Neural cell (in vitro differentiated cells): ENCODE measurements at regions not wholly inside any gene's neighbourhood (a gene's known extent, or its start where the extent isn't known, plus 50 kb on each side); places are given as distances from the start of the nearest gene placed in this dataset.

Source experiments
- H2AFZ ChIP-seq: fragments of 200-600, 300-800 bp; sonication (generic), shearing (Covaris generic); 2 replicates; pipeline ENCODE4 v1.6.0; 2014; ENCODE audit warnings: low read depth, mild to moderate bottlenecking, antibody characterized with exemption, low read length, moderate library complexity
- H3F3A ChIP-seq: fragments of 200-600 bp; shearing (Covaris generic); 2 replicates; pipeline ENCODE4 v1.6.1; 2016; ENCODE audit warnings: mild to moderate bottlenecking, moderate library complexity, mixed read lengths, antibody characterized with exemption, low read length; ENCODE audit not compliant: insufficient read depth, poor library complexity, severe bottlenecking
- H3K27ac ChIP-seq: fragments of 200-600, 300-800 bp; sonication (generic), shearing (Covaris generic); 2 replicates; pipeline ENCODE4 v1.5.1; 2014; ENCODE audit warnings: mild to moderate bottlenecking, low read length, moderate library complexity
- H3K27me3 ChIP-seq: fragments of 300-800, 200-600 bp; sonication (generic), shearing (Covaris generic); 2 replicates; pipeline ENCODE4 v1.6.0; 2014; ENCODE audit warnings: mild to moderate bottlenecking, low read depth, low read length, moderate library complexity; ENCODE audit not compliant: insufficient read depth
- H3K36me3 ChIP-seq: fragments of 300-800, 200-600 bp; sonication (generic), shearing (Covaris generic); 2 replicates; pipeline ENCODE4 v1.5.1; 2014; ENCODE audit warnings: mild to moderate bottlenecking, antibody characterized with exemption, low read length, moderate library complexity; ENCODE audit not compliant: insufficient read depth
- H3K4me2 ChIP-seq: fragments of 300-800, 200-600 bp; sonication (generic), shearing (Covaris generic); 2 replicates; pipeline ENCODE4 v1.6.0; 2014; ENCODE audit warnings: mild to moderate bottlenecking, low read length
- H3K4me3 ChIP-seq: fragments of 300-800, 200-600 bp; sonication (generic), shearing (Covaris generic); 2 replicates; pipeline ENCODE4 v1.5.1; 2014; ENCODE audit warnings: mild to moderate bottlenecking, low read length, moderate library complexity
- H3K79me2 ChIP-seq: fragments of 200-600 bp; shearing (Covaris generic); replicated peaks from 2 replicates; pipeline ENCODE4 v1.6.0; 2014; ENCODE audit warnings: mild to moderate bottlenecking, low read length, moderate library complexity; ENCODE audit not compliant: insufficient read depth
- H3K9ac ChIP-seq: fragments of 300-800, 200-600 bp; sonication (generic), shearing (Covaris generic); 2 replicates; pipeline ENCODE4 v1.6.1; 2016; ENCODE audit warnings: mild to moderate bottlenecking, low read length, mixed read lengths
- H3K9me2 ChIP-seq: fragments of 200-600 bp; shearing (Covaris generic); 2 replicates; pipeline ENCODE4 v1.6.1; 2016; ENCODE audit warnings: mild to moderate bottlenecking, low read length, mixed read lengths; ENCODE audit not compliant: insufficient read depth
- H3K9me3 ChIP-seq: fragments of 200-600, 300-800 bp; sonication (generic), shearing (Covaris generic); 2 replicates; pipeline ENCODE4 v1.6.1; 2016; ENCODE audit warnings: mild to moderate bottlenecking, mixed run types, low read length, moderate library complexity, mixed read lengths
- H4K20me1 ChIP-seq: fragments of 200-600 bp; shearing (Covaris generic); 2 replicates; pipeline ENCODE4 v1.6.1; 2016; ENCODE audit warnings: mild to moderate bottlenecking, mixed run types; ENCODE audit not compliant: insufficient read depth
- CTCF ChIP-seq: fragments of 450-650 bp; IDR thresholded peaks from 2 replicates; pipeline ENCODE4 v1.5.1; 2014; ENCODE audit warnings: antibody characterized with exemption, mild to moderate bottlenecking, moderate library complexity; ENCODE audit not compliant: poor library complexity, severe bottlenecking
- EP300 ChIP-seq: fragments of 450-650 bp; conservative IDR thresholded peaks from 2 replicates; pipeline ENCODE4 v1.6.1; 2014; ENCODE audit warnings: antibody characterized with exemption, mild to moderate bottlenecking, moderate library complexity; ENCODE audit not compliant: poor library complexity, severe bottlenecking
- EZH2 ChIP-seq: fragments of 200-600, 300-800 bp; shearing (Covaris generic), sonication (generic); IDR thresholded peaks from 2 replicates; pipeline ENCODE4 v1.6.1; 2014; ENCODE audit warnings: antibody characterized with exemption, low read length, borderline replicate concordance, mild to moderate bottlenecking; ENCODE audit not compliant: insufficient read depth, poor library complexity, severe bottlenecking
- MXI1 ChIP-seq: fragments of 450-650 bp; conservative IDR thresholded peaks from 2 replicates; pipeline ENCODE4 v1.6.1; 2014; ENCODE audit warnings: antibody characterized with exemption, mild to moderate bottlenecking; ENCODE audit not compliant: poor library complexity, severe bottlenecking
- POLR2AphosphoS5 ChIP-seq: IDR thresholded peaks from 2 replicates; pipeline ENCODE4 v1.6.1; 2012
- RAD21 ChIP-seq: fragments of 450-650 bp; conservative IDR thresholded peaks from 2 replicates; pipeline ENCODE4 v1.6.1; 2014; ENCODE audit warnings: antibody characterized with exemption, mild to moderate bottlenecking, moderate library complexity
- REST ChIP-seq: IDR thresholded peaks from 2 replicates; pipeline ENCODE4 v1.6.1; 2012; ENCODE audit warnings: borderline replicate concordance
- SMC3 ChIP-seq: fragments of 450-650 bp; conservative IDR thresholded peaks from 2 replicates; pipeline ENCODE4 v1.6.1; 2014; ENCODE audit warnings: antibody characterized with exemption, mild to moderate bottlenecking, moderate library complexity; ENCODE audit not compliant: poor library complexity
- TAF1 ChIP-seq: IDR thresholded peaks from 2 replicates; pipeline ENCODE4 v1.6.1; 2012; ENCODE audit warnings: low read depth

- H3K27me3 ChIP-seq = no peaks in the 10 kb centered on the region
- no peak overlapping the region for H3K4me2 ChIP-seq
- no peaks in the 10 kb centered on the region for H4K20me1 ChIP-seq
- no peaks in the 10 kb centered on the region for H3K9me3 ChIP-seq
- H3F3A ChIP-seq = no peaks in the 10 kb centered on the region
- no peak overlapping the region for H3K4me3 ChIP-seq
- TF ChIP-seq TAF1 (no peak), POLR2AphosphoS5 (no peak), EP300 (no peak), SMC3 (no peak), RAD21 (no peak), CTCF (no peak), EZH2 (no peak), REST (no peak), MXI1 (no peak)
- no peak overlapping the region for H3K27ac ChIP-seq
- H3K9ac ChIP-seq = no peak overlapping the region
- no peaks in the 10 kb centered on the region for H3K9me2 ChIP-seq
- H3K36me3 ChIP-seq = no peaks in the 10 kb centered on the region
- H3K79me2 ChIP-seq = no peaks in the 10 kb centered on the region
- no peak overlapping the region for H2AFZ ChIP-seq
These were observed 96.0 kb upstream of the PPP2R3B start for GRCh38 chrX:482702-483203.

GRCh38 chrX:485368-485767 is 98.7 kb upstream of the PPP2R3B start:
- Histone ChIP-seq H3K4me2 (no peak overlapping the region), H3K27ac (no peak overlapping the region), H3K79me2 (no peaks in the 10 kb centered on the region), H3K9me3 (no peaks in the 10 kb centered on the region), H4K20me1 (no peaks in the 10 kb centered on the region), H3K36me3 (no peaks in the 10 kb centered on the region), H3K9ac (no peak overlapping the region), H3K9me2 (no peaks in the 10 kb centered on the region), H2AFZ (no peak overlapping the region), H3K4me3 (no peak overlapping the region), H3K27me3 (no peaks in the 10 kb centered on the region), H3F3A (no peaks in the 10 kb centered on the region)
- TF ChIP-seq TAF1 = no peak
- no peak for TF ChIP-seq POLR2AphosphoS5
- TF ChIP-seq EZH2 = no peak
- TF ChIP-seq RAD21 = no peak
- TF ChIP-seq MXI1 = no peak
- no peak for TF ChIP-seq CTCF
- TF ChIP-seq EP300 = no peak
- TF ChIP-seq REST = no peak
- TF ChIP-seq SMC3 = no peak
